H1 (cell line): ENCODE measurements at regions not wholly inside any gene's neighbourhood (a gene's known extent, or its start where the extent isn't known, plus 50 kb on each side); places are given as distances from the start of the nearest gene placed in this dataset.

Source experiments
- CTCF ChIA-PET: fragments of 300-600 bp; sonication (Branson Sonifier 250); formaldehyde crosslinking; loops from one replicate; lab custom pipeline; 2021; ENCODE audit not compliant: partially characterized antibody; lab: Charles Lee
- POLR2A ChIA-PET: fragments of 300-600 bp; sonication (Branson Sonifier 250); formaldehyde crosslinking; loops from one replicate; lab custom pipeline; 2021; ENCODE audit warnings: inconsistent platforms; ENCODE audit not compliant: partially characterized antibody; lab: Charles Lee
- DNase-seq, 2 experiments: peaks; one replicate each; pipeline versions ENCODE4 v3.0.0 to v3.0.0-alpha.2; 2010 to 2022; ENCODE audit warnings: low spot score in 2 of 2, low read depth in 1 of 2, mixed read lengths in 1 of 2
- FAIRE-seq: peaks from 2 replicates; lab custom pipeline; 2011; peaks lifted over from hg19 to GRCh38; lab: Jason Lieb, UNC
- H2AFZ ChIP-seq: 2 replicates; pipeline ENCODE4 v1.8.1; 2012; ENCODE audit warnings: low read length, inconsistent platforms
- H2AK5ac ChIP-seq: 2 replicates; pipeline ENCODE4 v1.6.1; 2013; ENCODE audit warnings: low read depth, low read length
- H2BK120ac ChIP-seq: replicated peaks from 2 replicates; pipeline ENCODE3; 2013; ENCODE audit warnings: low read depth, low read length, inconsistent platforms
- H2BK12ac ChIP-seq: 2 replicates; pipeline ENCODE4 v1.6.1; 2013; ENCODE audit warnings: low read depth, low read length
- H2BK15ac ChIP-seq: 2 replicates; pipeline ENCODE4 v1.6.1; 2013; ENCODE audit warnings: low read length
- H2BK20ac ChIP-seq: 2 replicates; pipeline ENCODE4 v1.6.1; 2013; ENCODE audit warnings: low read length
- H2BK5ac ChIP-seq: 2 replicates; pipeline ENCODE4 v1.6.1; 2013; ENCODE audit warnings: low read depth, low read length
- H3K14ac ChIP-seq: 2 replicates; pipeline ENCODE4 v1.6.1; 2013; ENCODE audit warnings: inconsistent platforms; ENCODE audit not compliant: insufficient read length
- H3K18ac ChIP-seq: 2 replicates; pipeline ENCODE4 v1.6.1; 2013; ENCODE audit warnings: low read length; ENCODE audit errors: extremely low read depth
- H3K23ac ChIP-seq: 2 replicates; pipeline ENCODE4 v1.6.1; 2013; ENCODE audit warnings: inconsistent platforms; ENCODE audit not compliant: insufficient read length
- H3K23me2 ChIP-seq: 2 replicates; pipeline ENCODE4 v1.6.1; 2013; ENCODE audit warnings: low read depth, low read length
- H3K27ac ChIP-seq: 2 replicates; pipeline ENCODE4 v1.6.1; 2011; ENCODE audit warnings: low read depth, low read length, inconsistent platforms
- H3K27me3 ChIP-seq, 4 experiments: replicated peaks in 1 of 4; 1 replicate in 1 of 4; 2 replicates in 3 of 4; pipeline versions ENCODE4 v1.6.1 to v1.8.1; 2011 to 2013; ENCODE audit warnings: low read length in 3 of 4, mild to moderate bottlenecking in 3 of 4, inconsistent platforms in 2 of 4, mixed read lengths in 2 of 4, moderate library complexity in 1 of 4; ENCODE audit not compliant: control insufficient read depth in 3 of 4, insufficient read depth in 3 of 4; ENCODE audit errors: extremely low read depth in 1 of 4
- H3K36me3 ChIP-seq, 4 experiments: 2 replicates each; pipeline versions ENCODE4 v1.6.1 to v1.8.1; 2011 to 2013; ENCODE audit warnings: mild to moderate bottlenecking in 4 of 4, low read length in 3 of 4, moderate library complexity in 2 of 4, control low read depth in 1 of 4, inconsistent platforms in 1 of 4; ENCODE audit not compliant: insufficient read depth in 4 of 4, control insufficient read depth in 2 of 4
- H3K4ac ChIP-seq: replicated peaks from 2 replicates; pipeline ENCODE3; 2013; ENCODE audit warnings: low read length, low read depth, mixed read lengths, inconsistent platforms; ENCODE audit not compliant: insufficient read length
- H3K4me1 ChIP-seq, 4 experiments: replicated peaks in 1 of 4; 1 replicate in 1 of 4; 2 replicates in 3 of 4; pipeline versions ENCODE4 v1.6.1 to v1.8.1; 2011 to 2013; ENCODE audit warnings: low read length in 3 of 4, inconsistent platforms in 2 of 4, mixed read lengths in 1 of 4; ENCODE audit not compliant: insufficient read depth in 4 of 4, control insufficient read depth in 3 of 4
- H3K4me2 ChIP-seq, 2 experiments: 2 replicates each; pipeline versions ENCODE4 v1.6.1 to v1.8.1; 2011 to 2013; ENCODE audit warnings: low read depth in 2 of 2, low read length in 2 of 2, control low read depth in 1 of 2, inconsistent platforms in 1 of 2, mild to moderate bottlenecking in 1 of 2; ENCODE audit not compliant: insufficient read depth in 1 of 2
- H3K4me3 ChIP-seq, 4 experiments: fragments of 200-600, 300-600 bp in 1 of 4; sonication (generic), shearing (Covaris generic), sonication (Bioruptor Twin) in 1 of 4; 2 replicates each; pipeline versions ENCODE4 v1.5.1 to v1.8.1; 2011 to 2016; ENCODE audit warnings: low read length in 4 of 4, low read depth in 3 of 4, control low read depth in 2 of 4, inconsistent platforms in 2 of 4, mild to moderate bottlenecking in 2 of 4, mixed read lengths in 1 of 4, moderate library complexity in 1 of 4; ENCODE audit not compliant: insufficient read depth in 2 of 4; ENCODE audit errors: extremely low read depth in 1 of 4
- H3K56ac ChIP-seq: replicated peaks from 2 replicates; pipeline ENCODE3; 2013; ENCODE audit warnings: low read depth, mild to moderate bottlenecking, mixed read lengths, low read length, inconsistent platforms; ENCODE audit not compliant: insufficient read length
- H3K79me1 ChIP-seq: 2 replicates; pipeline ENCODE4 v1.6.1; 2013; ENCODE audit warnings: low read depth, low read length, control low read depth
- H3K79me2 ChIP-seq, 2 experiments: 2 replicates each; pipeline versions ENCODE4 v1.6.1 to v1.8.1; 2012 to 2013; ENCODE audit warnings: low read length in 2 of 2, mild to moderate bottlenecking in 2 of 2, inconsistent platforms in 1 of 2; ENCODE audit not compliant: insufficient read depth in 2 of 2, control insufficient read depth in 1 of 2
- H3K9ac ChIP-seq, 4 experiments: replicated peaks in 1 of 4; 1 replicate in 1 of 4; 2 replicates in 3 of 4; pipeline versions ENCODE4 v1.6.1 to v1.8.1; 2011 to 2013; ENCODE audit warnings: low read depth in 3 of 4, low read length in 3 of 4, control low read depth in 2 of 4, mild to moderate bottlenecking in 2 of 4, moderate library complexity in 2 of 4, inconsistent platforms in 1 of 4; ENCODE audit errors: extremely low read depth in 1 of 4
- H3K9me3 ChIP-seq, 2 experiments: 2 replicates each; pipeline versions ENCODE4 v1.6.1 to v1.8.1; 2012 to 2013; ENCODE audit warnings: mild to moderate bottlenecking in 2 of 2, moderate library complexity in 2 of 2, control low read depth in 1 of 2, inconsistent platforms in 1 of 2, low read depth in 1 of 2, low read length in 1 of 2, mixed read lengths in 1 of 2; ENCODE audit not compliant: insufficient read depth in 2 of 2
- H4K20me1 ChIP-seq, 2 experiments: replicated peaks in 1 of 2; 2 replicates each; pipeline versions ENCODE3 to v1.8.1; 2011 to 2013; ENCODE audit warnings: inconsistent platforms in 2 of 2, low read length in 2 of 2, mild to moderate bottlenecking in 1 of 2; ENCODE audit not compliant: insufficient read depth in 2 of 2, control insufficient read depth in 1 of 2
- H4K5ac ChIP-seq: 2 replicates; pipeline ENCODE4 v1.6.1; 2013; ENCODE audit warnings: low read length, low read depth, mixed read lengths, inconsistent platforms; ENCODE audit not compliant: insufficient read length
- H4K8ac ChIP-seq: 2 replicates; pipeline ENCODE4 v1.8.0; 2013; ENCODE audit warnings: mild to moderate bottlenecking, moderate library complexity, low read length, inconsistent platforms; ENCODE audit not compliant: insufficient read depth; ENCODE audit errors: extremely low read depth
- H4K91ac ChIP-seq: replicated peaks from 2 replicates; pipeline ENCODE3; 2013; ENCODE audit warnings: low read length, mixed read lengths, inconsistent platforms; ENCODE audit not compliant: insufficient read length
- CTBP2 ChIP-seq: IDR thresholded peaks from 2 replicates; pipeline ENCODE4 v1.7.0; 2011; ENCODE audit warnings: borderline replicate concordance, mild to moderate bottlenecking, moderate library complexity, mixed read lengths, low read length; ENCODE audit not compliant: insufficient read depth, insufficient read length
- MAFK ChIP-seq: IDR thresholded peaks from 2 replicates; pipeline ENCODE4 v1.6.1; 2012; ENCODE audit warnings: low read depth, mild to moderate bottlenecking, improper control_type of control experiment, low read length
- SRF ChIP-seq: IDR thresholded peaks from 2 replicates; pipeline ENCODE4 v1.6.1; 2011; ENCODE audit warnings: mild to moderate bottlenecking, low read depth, low read length, moderate library complexity
- TEAD4 ChIP-seq: IDR thresholded peaks from 2 replicates; pipeline ENCODE4 v1.6.1; 2012; ENCODE audit warnings: low read depth, low read length, inconsistent platforms, mixed read lengths
- WGBS, 2 experiments: shearing (Covaris generic) in 1 of 2; methylation state at CpG; one replicate each; pipeline versions ENCODE4 v1.1.6 to v1.1.7; 2013 to 2015; ENCODE audit warnings: low lambda C conversion rate in 2 of 2, mixed read lengths in 2 of 2, inconsistent platforms in 1 of 2, low coverage in 1 of 2, missing lambda C conversion rate in 1 of 2; ENCODE audit not compliant: insufficient replicate concordance in 2 of 2, insufficient coverage in 1 of 2, insufficient read length in 1 of 2; ENCODE audit errors: extremely low coverage in 1 of 2, missing lambda C conversion rate in 1 of 2; 5-methylcytosine and 5-hydroxymethylcytosine counted together

GRCh38 chr1:39134768-39135333 lies 69.6 kb upstream of the MACF1 start:
- H3K4me1 ChIP-seq: peaks cover 6 to 26% (median 17%) of the 10 kb centered on the region in 4 experiments
- no peak overlapping the region for H2AFZ ChIP-seq
- H3K14ac ChIP-seq: no peak overlapping the region
- H4K5ac ChIP-seq: no peak overlapping the region
- no peak for FAIRE-seq
- H3K36me3 ChIP-seq: no peaks in the 10 kb centered on the region
- no peaks in the 10 kb centered on the region for H3K23me2 ChIP-seq
- no peak overlapping the region for H4K8ac ChIP-seq
- H4K20me1 ChIP-seq: no peaks in the 10 kb centered on the region
- H3K27me3 ChIP-seq: no peaks in the 10 kb centered on the region
- WGBS, 2 experiments: 96% methylated on average over 5 of the region's 5 CpGs; no CpG with 5 or more reads in 1 of the 2 experiments
- no peak overlapping the region for H3K18ac ChIP-seq
- no peak overlapping the region for H2AK5ac ChIP-seq
- H3K23ac ChIP-seq: no peak overlapping the region
- no peak overlapping the region for H3K9ac ChIP-seq
- no peak overlapping the region for H2BK120ac ChIP-seq
- no peak overlapping the region for H3K27ac ChIP-seq
- no peak for DNase-seq
- H3K9me3 ChIP-seq: no peaks in the 10 kb centered on the region
- no peak overlapping the region for H3K4me3 ChIP-seq
- no peak overlapping the region for H2BK12ac ChIP-seq
- CTCF ChIA-PET: interaction anchor here (0.9 to 10.6 kb wide), 2 partner anchors 27 to 54 kb away, joined by 3 to 195 read pairs; no protein-coding TSS in a partner anchor
- no peak overlapping the region for H3K4ac ChIP-seq
- H4K91ac ChIP-seq: no peak overlapping the region
- H3K56ac ChIP-seq: no peak overlapping the region
- H2BK5ac ChIP-seq: no peak overlapping the region
- H3K79me2 ChIP-seq: peaks cover 3 to 78% of the 10 kb centered on the region in 2 experiments; a peak in 3 of 4 replicates
- H3K4me2 ChIP-seq: no peak overlapping the region
- no peak overlapping the region for H2BK15ac ChIP-seq
- no peak overlapping the region for H2BK20ac ChIP-seq
- POLR2A ChIA-PET: interaction anchor here (4.4 kb wide), 1 partner anchor 7 kb away, joined by 58 read pairs; no protein-coding TSS in a partner anchor
- peaks cover 5% of the 10 kb centered on the region for H3K79me1 ChIP-seq
- TF ChIP-seq MAFK (no peak), TEAD4 (no peak), CTBP2 (no peak), SRF (no peak)
